SK-N-SH (cell line): ENCODE measurements at regions not wholly inside any gene's neighbourhood (a gene's known extent, or its start where the extent isn't known, plus 50 kb on each side); places are given as distances from the start of the nearest gene placed in this dataset.

Experiments
- CTCF ChIA-PET: fragments of 300-600, 350-600 bp; formaldehyde crosslinking; extraction: SDS; loops from one replicate; lab custom pipeline; 2021; lab: Yijun Ruan, JAX
- POLR2A ChIA-PET: fragments of 350-600 bp; sonication (Branson Sonifier 250); formaldehyde crosslinking; extraction: SDS; loops from one replicate; lab custom pipeline; 2020; ENCODE audit warnings: antibody characterized with exemption, inconsistent platforms; lab: Yijun Ruan, JAX
- DNase-seq: peaks from one replicate; pipeline ENCODE4 v3.0.0; 2012
- H2AFZ ChIP-seq: fragments of 200-600 bp; sonication (generic); 2 replicates; pipeline ENCODE4 v1.8.1; 2016; ENCODE audit warnings: antibody characterized with exemption, mild to moderate bottlenecking, low read depth
- H3F3A ChIP-seq: fragments of 200-600 bp; sonication (generic); replicated peaks from 2 replicates; pipeline ENCODE3; 2016; ENCODE audit warnings: antibody characterized with exemption, mild to moderate bottlenecking; ENCODE audit not compliant: insufficient read depth
- H3K27ac ChIP-seq, 2 experiments: fragments of 200-500 bp in 1 of 2; fragments of 200-600 bp in 1 of 2; sonication (Bioruptor generic) in 1 of 2; sonication (generic), shearing (Covaris generic) in 1 of 2; 2 replicates each; pipeline versions ENCODE4 v1.5.1 to v1.6.1; 2014 to 2016; ENCODE audit warnings: low read depth in 2 of 2, inconsistent platforms in 1 of 2, low read length in 1 of 2, mild to moderate bottlenecking in 1 of 2, mixed read lengths in 1 of 2
- H3K27me3 ChIP-seq: fragments of 200-600 bp; sonication (generic), shearing (Covaris generic); 2 replicates; pipeline ENCODE4 v1.6.1; 2016; ENCODE audit warnings: mixed run types; ENCODE audit not compliant: insufficient read depth
- H3K36me3 ChIP-seq, 2 experiments: fragments of 200-500 bp in 1 of 2; fragments of 200-600 bp in 1 of 2; sonication (Bioruptor generic) in 1 of 2; sonication (generic) in 1 of 2; replicated peaks in 1 of 2; 2 replicates each; pipeline versions ENCODE3 to v1.5.1; 2014 to 2016; ENCODE audit warnings: low read length in 1 of 2, mild to moderate bottlenecking in 1 of 2; ENCODE audit not compliant: insufficient read depth in 2 of 2, control insufficient read depth in 1 of 2
- H3K4me1 ChIP-seq, 2 experiments: fragments of 200-500 bp in 1 of 2; fragments of 200-600 bp in 1 of 2; sonication (Bioruptor generic) in 1 of 2; sonication (generic), shearing (Covaris generic) in 1 of 2; 2 replicates each; pipeline versions ENCODE4 v1.5.1 to v1.6.1; 2014 to 2016; ENCODE audit warnings: low read depth in 1 of 2, low read length in 1 of 2, mixed run types in 1 of 2; ENCODE audit not compliant: insufficient read depth in 2 of 2, control insufficient read depth in 1 of 2
- H3K4me2 ChIP-seq: fragments of 200-600 bp; sonication (generic), shearing (Covaris generic); 2 replicates; pipeline ENCODE4 v1.6.1; 2017; ENCODE audit warnings: mixed run types
- H3K4me3 ChIP-seq, 2 experiments: fragments of 200-500 bp in 1 of 2; fragments of 200-600 bp in 1 of 2; sonication (Bioruptor generic) in 1 of 2; sonication (generic), shearing (Covaris generic) in 1 of 2; 2 replicates each; pipeline versions ENCODE4 v1.5.1 to v1.8.1; 2014 to 2016; ENCODE audit warnings: low read depth in 2 of 2, inconsistent platforms in 1 of 2, low read length in 1 of 2, mild to moderate bottlenecking in 1 of 2, mixed read lengths in 1 of 2, moderate library complexity in 1 of 2
- H3K79me2 ChIP-seq: fragments of 200-600 bp; sonication (generic); 2 replicates; pipeline ENCODE4 v1.8.1; 2017; ENCODE audit warnings: mild to moderate bottlenecking; ENCODE audit not compliant: insufficient read depth
- H3K9ac ChIP-seq: fragments of 200-600 bp; sonication (generic); 2 replicates; pipeline ENCODE4 v1.6.1; 2017; ENCODE audit warnings: mixed run types
- H3K9me2 ChIP-seq: fragments of 200-600 bp; sonication (generic); 2 replicates; pipeline ENCODE4 v1.6.1; 2017; ENCODE audit warnings: mixed run types
- H3K9me3 ChIP-seq: fragments of 200-600 bp; sonication (generic); 2 replicates; pipeline ENCODE4 v1.6.1; 2017; ENCODE audit warnings: mixed run types, mild to moderate bottlenecking, moderate library complexity
- H4K20me1 ChIP-seq: fragments of 200-600 bp; sonication (generic); 2 replicates; pipeline ENCODE4 v1.6.1; 2017; ENCODE audit warnings: mild to moderate bottlenecking, mixed run types; ENCODE audit not compliant: insufficient read depth
- ELF1 ChIP-seq: IDR thresholded peaks from 2 replicates; pipeline ENCODE4 v1.4.0; 2012
- EZH2phosphoT487 ChIP-seq: fragments of 200-600 bp; sonication (generic); IDR thresholded peaks from 2 replicates; pipeline ENCODE4 v1.6.1; 2017; ENCODE audit warnings: low read depth, mixed run types, mild to moderate bottlenecking, antibody characterized with exemption, moderate library complexity, borderline replicate concordance
- FOSL2 ChIP-seq: IDR thresholded peaks from 2 replicates; pipeline ENCODE4 v1.4.0; 2012; ENCODE audit warnings: low read depth, mild to moderate bottlenecking, moderate library complexity, borderline replicate concordance
- FOXJ3 ChIP-seq: sonication (generic); formaldehyde crosslinking; IDR thresholded peaks from 2 replicates; pipeline ENCODE4 v1.5.1; 2020; ENCODE audit warnings: mild to moderate bottlenecking, missing genetic modification reagents
- FOXM1 ChIP-seq: IDR thresholded peaks from 2 replicates; pipeline ENCODE4 v1.4.0; 2012; ENCODE audit warnings: low read depth, mild to moderate bottlenecking
- GABPA ChIP-seq: IDR thresholded peaks from 2 replicates; pipeline ENCODE4 v1.4.0; 2012; ENCODE audit warnings: low read depth, mild to moderate bottlenecking
- GATA2 ChIP-seq: sonication (generic); formaldehyde crosslinking; IDR thresholded peaks from 2 replicates; pipeline ENCODE4 v1.5.0; 2020; ENCODE audit warnings: mild to moderate bottlenecking, missing genetic modification reagents
- JUND ChIP-seq: IDR thresholded peaks from 2 replicates; pipeline ENCODE4 v1.4.0; 2012
- MEF2A ChIP-seq: IDR thresholded peaks from 2 replicates; pipeline ENCODE4 v1.4.0; 2012; ENCODE audit warnings: low read depth, borderline replicate concordance
- NRF1 ChIP-seq: IDR thresholded peaks from 2 replicates; pipeline ENCODE4 v1.6.1; 2012; ENCODE audit warnings: low read depth, mild to moderate bottlenecking, low read length
- RAD21 ChIP-seq: IDR thresholded peaks from 2 replicates; pipeline ENCODE4 v1.6.1; 2012; ENCODE audit warnings: mild to moderate bottlenecking, low read length
- RCOR1 ChIP-seq: fragments of 150-350 bp; IDR thresholded peaks from 2 replicates; pipeline ENCODE4 v1.6.1; 2017; ENCODE audit warnings: antibody characterized with exemption, low read length
- SIN3A ChIP-seq: IDR thresholded peaks from 2 replicates; pipeline ENCODE4 v1.6.1; 2012; ENCODE audit warnings: low read depth, mild to moderate bottlenecking, low read length, moderate library complexity, borderline replicate concordance
- SMC3 ChIP-seq: IDR thresholded peaks from 2 replicates; pipeline ENCODE4 v1.6.1; 2012; ENCODE audit warnings: low read depth, low read length, improper control_type of control experiment
- TEAD4 ChIP-seq: IDR thresholded peaks from 2 replicates; pipeline ENCODE4 v1.4.0; 2012; ENCODE audit warnings: mild to moderate bottlenecking, borderline replicate concordance; ENCODE audit not compliant: insufficient read depth
- YY1 ChIP-seq: IDR thresholded peaks from 2 replicates; pipeline ENCODE4 v1.4.0; 2012; ENCODE audit warnings: low read depth, mild to moderate bottlenecking
- WGBS: methylation state at CpG from one replicate; pipeline ENCODE4 v1.1.6; 2017; ENCODE audit warnings: low lambda C conversion rate; 5-methylcytosine and 5-hydroxymethylcytosine counted together
- TF ChIP-seq, protein P1 (sequence below): IDR thresholded peaks from 2 replicates; pipeline ENCODE4 v1.4.0; 2012; ENCODE audit warnings: low read depth
- TF ChIP-seq, protein P2 (sequence below): IDR thresholded peaks from 2 replicates; pipeline ENCODE4; 2012
- TF ChIP-seq, protein P3 (sequence below): IDR thresholded peaks from 2 replicates; pipeline ENCODE4 v1.6.1; 2012; ENCODE audit warnings: mild to moderate bottlenecking, low read depth, low read length, moderate library complexity
- TF ChIP-seq, protein P4 (sequence below): IDR thresholded peaks from 2 replicates; pipeline ENCODE4 v1.4.0; 2012; ENCODE audit warnings: low read depth, borderline replicate concordance
- TF ChIP-seq, protein P5 (sequence below): fragments of 200-600 bp; sonication (generic); IDR thresholded peaks from 2 replicates; pipeline ENCODE4 v1.6.1; 2017; ENCODE audit warnings: antibody characterized with exemption, mild to moderate bottlenecking, moderate library complexity

DNA sequence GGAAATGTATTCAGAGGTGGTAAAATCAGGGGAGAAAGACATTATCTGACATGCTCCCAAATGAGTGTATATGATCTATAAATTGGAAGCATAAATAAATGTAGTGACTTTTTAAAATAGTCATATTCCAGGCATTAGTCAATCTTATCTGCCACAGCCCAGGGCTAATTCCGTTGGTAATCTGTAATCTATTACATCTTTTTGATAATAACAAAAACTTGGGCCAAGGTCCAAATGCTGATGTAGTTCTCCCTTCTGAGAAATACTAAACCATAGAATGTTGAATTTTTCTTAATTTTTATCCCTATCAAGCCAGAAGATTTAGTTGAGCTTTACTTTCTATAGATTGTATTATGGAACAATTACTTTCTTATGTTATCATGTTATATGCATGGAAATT lies 1279.8 kb downstream of the EPHA7 start (continued):
- TF ChIP-seq FOSL2, result no peak
- TF ChIP-seq SIN3A, result no peak
- no peak for TF ChIP-seq GATA2 (CRISPR knock-in tag)
- TF ChIP-seq NRF1, result no peak

DNA sequence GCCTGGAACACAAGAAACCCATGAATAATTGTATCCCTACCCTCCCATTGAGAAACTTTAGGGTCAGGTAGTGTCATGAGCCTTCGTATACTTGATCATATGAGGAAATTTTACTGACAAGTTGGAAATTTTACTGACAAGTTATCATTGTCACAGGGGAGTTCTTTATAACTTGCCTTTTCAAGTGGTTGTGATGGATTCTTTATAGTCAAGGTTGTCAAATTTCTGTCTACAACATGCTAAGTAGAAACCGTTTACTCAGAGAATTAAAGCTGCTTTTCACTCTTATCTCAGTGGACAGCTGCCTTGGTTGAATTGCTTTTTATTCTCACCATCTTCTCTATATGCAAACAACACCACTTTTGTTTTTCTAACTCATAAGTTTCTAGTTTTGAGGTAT lies 1286.4 kb downstream of the EPHA7 start:
- Histone ChIP-seq H3K4me3 (no peak overlapping the region), H3K9me2 (no peaks in the 10 kb centered on the region), H2AFZ (no peak overlapping the region), H3K27ac (no peak overlapping the region), H3K27me3 (no peaks in the 10 kb centered on the region), H3K36me3 (no peaks in the 10 kb centered on the region), H3K9ac (no peak overlapping the region), H3K79me2 (no peaks in the 10 kb centered on the region), H3F3A (no peaks in the 10 kb centered on the region), H4K20me1 (no peaks in the 10 kb centered on the region), H3K4me2 (no peak overlapping the region), H3K9me3 (no peaks in the 10 kb centered on the region), H3K4me1 (no peaks in the 10 kb centered on the region)
- TF ChIP-seq FOXJ3 (CRISPR knock-in tag) (no peak), SMC3 (no peak), RAD21 (no peak), FOXM1 (no peak), RCOR1 (no peak), MEF2A (no peak), SIN3A (no peak), YY1 (no peak), JUND (no peak), ELF1 (no peak), EZH2phosphoT487 (no peak), TEAD4 (no peak), GABPA (no peak)
- TF ChIP-seq, protein P1, sequence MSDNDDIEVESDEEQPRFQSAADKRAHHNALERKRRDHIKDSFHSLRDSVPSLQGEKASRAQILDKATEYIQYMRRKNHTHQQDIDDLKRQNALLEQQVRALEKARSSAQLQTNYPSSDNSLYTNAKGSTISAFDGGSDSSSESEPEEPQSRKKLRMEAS, result no peak
- TF ChIP-seq, protein P2, sequence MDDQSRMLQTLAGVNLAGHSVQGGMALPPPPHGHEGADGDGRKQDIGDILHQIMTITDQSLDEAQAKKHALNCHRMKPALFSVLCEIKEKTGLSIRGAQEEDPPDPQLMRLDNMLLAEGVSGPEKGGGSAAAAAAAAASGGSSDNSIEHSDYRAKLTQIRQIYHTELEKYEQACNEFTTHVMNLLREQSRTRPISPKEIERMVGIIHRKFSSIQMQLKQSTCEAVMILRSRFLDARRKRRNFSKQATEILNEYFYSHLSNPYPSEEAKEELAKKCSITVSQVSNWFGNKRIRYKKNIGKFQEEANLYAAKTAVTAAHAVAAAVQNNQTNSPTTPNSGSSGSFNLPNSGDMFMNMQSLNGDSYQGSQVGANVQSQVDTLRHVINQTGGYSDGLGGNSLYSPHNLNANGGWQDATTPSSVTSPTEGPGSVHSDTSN, result no peak
- TF ChIP-seq, protein P3, sequence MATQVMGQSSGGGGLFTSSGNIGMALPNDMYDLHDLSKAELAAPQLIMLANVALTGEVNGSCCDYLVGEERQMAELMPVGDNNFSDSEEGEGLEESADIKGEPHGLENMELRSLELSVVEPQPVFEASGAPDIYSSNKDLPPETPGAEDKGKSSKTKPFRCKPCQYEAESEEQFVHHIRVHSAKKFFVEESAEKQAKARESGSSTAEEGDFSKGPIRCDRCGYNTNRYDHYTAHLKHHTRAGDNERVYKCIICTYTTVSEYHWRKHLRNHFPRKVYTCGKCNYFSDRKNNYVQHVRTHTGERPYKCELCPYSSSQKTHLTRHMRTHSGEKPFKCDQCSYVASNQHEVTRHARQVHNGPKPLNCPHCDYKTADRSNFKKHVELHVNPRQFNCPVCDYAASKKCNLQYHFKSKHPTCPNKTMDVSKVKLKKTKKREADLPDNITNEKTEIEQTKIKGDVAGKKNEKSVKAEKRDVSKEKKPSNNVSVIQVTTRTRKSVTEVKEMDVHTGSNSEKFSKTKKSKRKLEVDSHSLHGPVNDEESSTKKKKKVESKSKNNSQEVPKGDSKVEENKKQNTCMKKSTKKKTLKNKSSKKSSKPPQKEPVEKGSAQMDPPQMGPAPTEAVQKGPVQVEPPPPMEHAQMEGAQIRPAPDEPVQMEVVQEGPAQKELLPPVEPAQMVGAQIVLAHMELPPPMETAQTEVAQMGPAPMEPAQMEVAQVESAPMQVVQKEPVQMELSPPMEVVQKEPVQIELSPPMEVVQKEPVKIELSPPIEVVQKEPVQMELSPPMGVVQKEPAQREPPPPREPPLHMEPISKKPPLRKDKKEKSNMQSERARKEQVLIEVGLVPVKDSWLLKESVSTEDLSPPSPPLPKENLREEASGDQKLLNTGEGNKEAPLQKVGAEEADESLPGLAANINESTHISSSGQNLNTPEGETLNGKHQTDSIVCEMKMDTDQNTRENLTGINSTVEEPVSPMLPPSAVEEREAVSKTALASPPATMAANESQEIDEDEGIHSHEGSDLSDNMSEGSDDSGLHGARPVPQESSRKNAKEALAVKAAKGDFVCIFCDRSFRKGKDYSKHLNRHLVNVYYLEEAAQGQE, result no peak
- TF ChIP-seq, protein P4, sequence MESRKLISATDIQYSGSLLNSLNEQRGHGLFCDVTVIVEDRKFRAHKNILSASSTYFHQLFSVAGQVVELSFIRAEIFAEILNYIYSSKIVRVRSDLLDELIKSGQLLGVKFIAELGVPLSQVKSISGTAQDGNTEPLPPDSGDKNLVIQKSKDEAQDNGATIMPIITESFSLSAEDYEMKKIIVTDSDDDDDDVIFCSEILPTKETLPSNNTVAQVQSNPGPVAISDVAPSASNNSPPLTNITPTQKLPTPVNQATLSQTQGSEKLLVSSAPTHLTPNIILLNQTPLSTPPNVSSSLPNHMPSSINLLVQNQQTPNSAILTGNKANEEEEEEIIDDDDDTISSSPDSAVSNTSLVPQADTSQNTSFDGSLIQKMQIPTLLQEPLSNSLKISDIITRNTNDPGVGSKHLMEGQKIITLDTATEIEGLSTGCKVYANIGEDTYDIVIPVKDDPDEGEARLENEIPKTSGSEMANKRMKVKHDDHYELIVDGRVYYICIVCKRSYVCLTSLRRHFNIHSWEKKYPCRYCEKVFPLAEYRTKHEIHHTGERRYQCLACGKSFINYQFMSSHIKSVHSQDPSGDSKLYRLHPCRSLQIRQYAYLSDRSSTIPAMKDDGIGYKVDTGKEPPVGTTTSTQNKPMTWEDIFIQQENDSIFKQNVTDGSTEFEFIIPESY, result no peak
- TF ChIP-seq, protein P5, sequence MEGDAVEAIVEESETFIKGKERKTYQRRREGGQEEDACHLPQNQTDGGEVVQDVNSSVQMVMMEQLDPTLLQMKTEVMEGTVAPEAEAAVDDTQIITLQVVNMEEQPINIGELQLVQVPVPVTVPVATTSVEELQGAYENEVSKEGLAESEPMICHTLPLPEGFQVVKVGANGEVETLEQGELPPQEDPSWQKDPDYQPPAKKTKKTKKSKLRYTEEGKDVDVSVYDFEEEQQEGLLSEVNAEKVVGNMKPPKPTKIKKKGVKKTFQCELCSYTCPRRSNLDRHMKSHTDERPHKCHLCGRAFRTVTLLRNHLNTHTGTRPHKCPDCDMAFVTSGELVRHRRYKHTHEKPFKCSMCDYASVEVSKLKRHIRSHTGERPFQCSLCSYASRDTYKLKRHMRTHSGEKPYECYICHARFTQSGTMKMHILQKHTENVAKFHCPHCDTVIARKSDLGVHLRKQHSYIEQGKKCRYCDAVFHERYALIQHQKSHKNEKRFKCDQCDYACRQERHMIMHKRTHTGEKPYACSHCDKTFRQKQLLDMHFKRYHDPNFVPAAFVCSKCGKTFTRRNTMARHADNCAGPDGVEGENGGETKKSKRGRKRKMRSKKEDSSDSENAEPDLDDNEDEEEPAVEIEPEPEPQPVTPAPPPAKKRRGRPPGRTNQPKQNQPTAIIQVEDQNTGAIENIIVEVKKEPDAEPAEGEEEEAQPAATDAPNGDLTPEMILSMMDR, result no peak
- no peak for DNase-seq
- 18% methylated on average over 2 of the region's 2 CpGs for WGBS
- CTCF ChIA-PET, result interaction anchor here (1.2 to 1.8 kb wide), 2 partner anchors 11 to 512 kb away, joined by 4 to 6 read pairs; no protein-coding TSS in a partner anchor
- POLR2A ChIA-PET, result no interaction called here
